ENCODE measurements at regions not wholly inside any gene's neighbourhood (a gene's known extent, or its start where the extent isn't known, plus 50 kb on each side); places are given as distances from the start of the nearest gene placed in this dataset.

- H3K79me2 ChIP-seq: no peaks in the 10 kb centered on the region
- H3K4me1 ChIP-seq (ENCODE audit: insufficient read depth): no peaks in the 10 kb centered on the region
- H3K9me2 ChIP-seq (replicated peaks; ENCODE audit: insufficient read depth): no peaks in the 10 kb centered on the region
- DNase-seq (ENCODE audit: low spot score): peak; percentile 37
- TF ChIP-seq EZH2phosphoT487 (IDR thresholded peaks at IDR 0.05; ENCODE audit: low read depth, severe bottlenecking, unreplicated experiment) (no peak), EZH2 (IDR thresholded peaks at IDR 0.05; ENCODE audit: borderline replicate concordance) (no peak)
- TF ChIP-seq, protein P1, sequence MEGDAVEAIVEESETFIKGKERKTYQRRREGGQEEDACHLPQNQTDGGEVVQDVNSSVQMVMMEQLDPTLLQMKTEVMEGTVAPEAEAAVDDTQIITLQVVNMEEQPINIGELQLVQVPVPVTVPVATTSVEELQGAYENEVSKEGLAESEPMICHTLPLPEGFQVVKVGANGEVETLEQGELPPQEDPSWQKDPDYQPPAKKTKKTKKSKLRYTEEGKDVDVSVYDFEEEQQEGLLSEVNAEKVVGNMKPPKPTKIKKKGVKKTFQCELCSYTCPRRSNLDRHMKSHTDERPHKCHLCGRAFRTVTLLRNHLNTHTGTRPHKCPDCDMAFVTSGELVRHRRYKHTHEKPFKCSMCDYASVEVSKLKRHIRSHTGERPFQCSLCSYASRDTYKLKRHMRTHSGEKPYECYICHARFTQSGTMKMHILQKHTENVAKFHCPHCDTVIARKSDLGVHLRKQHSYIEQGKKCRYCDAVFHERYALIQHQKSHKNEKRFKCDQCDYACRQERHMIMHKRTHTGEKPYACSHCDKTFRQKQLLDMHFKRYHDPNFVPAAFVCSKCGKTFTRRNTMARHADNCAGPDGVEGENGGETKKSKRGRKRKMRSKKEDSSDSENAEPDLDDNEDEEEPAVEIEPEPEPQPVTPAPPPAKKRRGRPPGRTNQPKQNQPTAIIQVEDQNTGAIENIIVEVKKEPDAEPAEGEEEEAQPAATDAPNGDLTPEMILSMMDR (IDR thresholded peaks at IDR 0.05; ENCODE audit: poor library complexity): peak; percentile 52
- H3K36me3 ChIP-seq (replicated peaks; ENCODE audit: insufficient read depth, low read depth): no peaks in the 10 kb centered on the region
- no peak overlapping the region for H2AFZ ChIP-seq
- 76% methylated on average over 11 of the region's 11 CpGs for WGBS (ENCODE audit: low lambda C conversion rate, missing lambda C conversion rate)
- no peak overlapping the region for H3K27ac ChIP-seq
- H3K9me3 ChIP-seq (ENCODE audit: low read depth): no peaks in the 10 kb centered on the region
- no peak overlapping the region for H3K4me2 ChIP-seq
- H3K4me3 ChIP-seq: no peak overlapping the region
- H3K27me3 ChIP-seq: no peaks in the 10 kb centered on the region
- no peaks in the 10 kb centered on the region for H4K20me1 ChIP-seq (ENCODE audit: insufficient read depth, poor library complexity, severe bottlenecking)
These were observed 116.8 kb upstream of the SHISA3 start for GRCh38 chr4:42280327-42281095.

DNA sequence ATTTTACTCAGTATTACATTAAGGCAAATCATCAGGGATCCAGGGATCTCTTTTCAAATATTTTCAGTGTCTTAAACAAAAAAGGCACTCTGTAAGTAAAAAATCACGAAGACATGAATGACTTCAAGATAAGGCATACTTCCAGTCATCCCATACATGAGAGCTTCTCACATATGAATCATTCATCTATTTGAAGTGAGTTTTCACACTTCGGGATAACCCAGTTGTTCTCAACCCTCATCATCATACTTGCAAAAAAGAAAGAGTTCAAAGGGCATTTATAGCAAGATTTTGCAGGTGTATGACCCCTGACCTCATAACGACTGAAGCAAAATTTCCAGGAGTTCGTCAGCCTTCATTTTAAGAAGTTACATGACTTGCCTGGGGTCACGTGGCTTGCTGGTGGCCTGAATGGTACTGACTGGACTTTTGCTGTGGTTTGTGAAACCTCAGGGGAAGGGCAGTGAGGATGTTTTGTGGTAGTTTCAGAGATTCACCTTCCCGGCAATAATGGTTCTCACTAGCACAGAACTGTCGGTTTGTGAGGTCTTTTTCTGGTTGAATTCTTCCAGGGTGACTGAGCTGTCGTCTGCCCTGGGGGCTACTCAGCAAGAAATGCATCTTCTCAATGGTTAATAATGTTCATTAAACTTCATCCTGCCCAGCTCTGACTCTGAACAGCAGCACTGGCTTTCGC is 115.8 kb upstream of the SHISA3 start:
- Histone ChIP-seq H3K4me2 (no peak overlapping the region), H3K9me3 (ENCODE audit: low read depth) (no peaks in the 10 kb centered on the region), H3K27me3 (no peaks in the 10 kb centered on the region), H3K79me2 (no peaks in the 10 kb centered on the region), H3K4me3 (no peak overlapping the region), H3K27ac (no peak overlapping the region), H3K36me3 (replicated peaks; ENCODE audit: insufficient read depth, low read depth) (no peaks in the 10 kb centered on the region), H3K4me1 (ENCODE audit: insufficient read depth) (no peaks in the 10 kb centered on the region), H2AFZ (no peak overlapping the region), H3K9me2 (replicated peaks; ENCODE audit: insufficient read depth) (no peaks in the 10 kb centered on the region), H4K20me1 (ENCODE audit: insufficient read depth, poor library complexity, severe bottlenecking) (no peaks in the 10 kb centered on the region)
- WGBS (ENCODE audit: low lambda C conversion rate, missing lambda C conversion rate): 56% methylated on average over 9 of the region's 9 CpGs
- TF ChIP-seq EZH2phosphoT487 (IDR thresholded peaks at IDR 0.05; ENCODE audit: low read depth, severe bottlenecking, unreplicated experiment) (no peak), EZH2 (IDR thresholded peaks at IDR 0.05; ENCODE audit: borderline replicate concordance) (no peak)
- TF ChIP-seq, protein P1 (IDR thresholded peaks at IDR 0.05; ENCODE audit: poor library complexity): no peak
- DNase-seq (ENCODE audit: low spot score): no peak

GRCh38 chr4:42282081-42282901 is 115.0 kb upstream of the SHISA3 start:
- Histone ChIP-seq H3K36me3 (replicated peaks; ENCODE audit: insufficient read depth, low read depth) (no peaks in the 10 kb centered on the region), H3K4me2 (peak overlapping the region; percentile 66), H3K9me3 (ENCODE audit: low read depth) (no peaks in the 10 kb centered on the region), H3K27ac (no peak overlapping the region), H3K4me1 (ENCODE audit: insufficient read depth) (no peaks in the 10 kb centered on the region), H2AFZ (no peak overlapping the region), H3K79me2 (no peaks in the 10 kb centered on the region), H3K9me2 (replicated peaks; ENCODE audit: insufficient read depth) (no peaks in the 10 kb centered on the region), H4K20me1 (ENCODE audit: insufficient read depth, poor library complexity, severe bottlenecking) (no peaks in the 10 kb centered on the region), H3K4me3 (no peak overlapping the region), H3K27me3 (no peaks in the 10 kb centered on the region)
- DNase-seq (ENCODE audit: low spot score): peak; percentile 93
- TF ChIP-seq, protein P1 (IDR thresholded peaks at IDR 0.05; ENCODE audit: poor library complexity): peak; percentile 85
- no peak for TF ChIP-seq EZH2phosphoT487 (IDR thresholded peaks at IDR 0.05; ENCODE audit: low read depth, severe bottlenecking, unreplicated experiment)
- WGBS (ENCODE audit: low lambda C conversion rate, missing lambda C conversion rate): 27% methylated on average over 11 of the region's 12 CpGs
